H4 (cell line): ENCODE measurements at regions not wholly inside any gene's neighbourhood (a gene's known extent, or its start where the extent isn't known, plus 50 kb on each side); places are given as distances from the start of the nearest gene placed in this dataset.

Experiments
- DNase-seq: peaks from one replicate; pipeline ENCODE4 v3.0.0-alpha.2; 2015; ENCODE audit warnings: low spot score

DNA sequence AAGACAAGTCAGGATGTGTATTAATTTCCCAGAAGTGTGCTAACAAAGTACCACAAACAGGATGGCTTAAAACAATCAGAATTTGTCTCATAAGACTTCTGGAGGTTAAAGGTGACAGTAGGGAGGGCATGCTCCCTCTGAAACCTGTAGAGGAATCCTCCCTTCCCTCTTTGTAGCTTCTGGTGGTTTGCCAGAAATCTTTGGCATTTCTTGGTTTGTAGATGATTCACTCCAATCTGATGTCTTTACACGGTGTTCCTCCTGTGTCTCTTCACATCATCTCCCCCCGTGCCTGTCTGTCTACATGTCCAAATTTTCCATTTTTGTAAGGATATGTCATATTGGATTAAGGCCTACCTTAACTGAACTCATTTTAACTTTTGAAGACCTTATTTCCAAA is 471.5 kb downstream of the ZNF608 start:
- no peak for DNase-seq

DNA sequence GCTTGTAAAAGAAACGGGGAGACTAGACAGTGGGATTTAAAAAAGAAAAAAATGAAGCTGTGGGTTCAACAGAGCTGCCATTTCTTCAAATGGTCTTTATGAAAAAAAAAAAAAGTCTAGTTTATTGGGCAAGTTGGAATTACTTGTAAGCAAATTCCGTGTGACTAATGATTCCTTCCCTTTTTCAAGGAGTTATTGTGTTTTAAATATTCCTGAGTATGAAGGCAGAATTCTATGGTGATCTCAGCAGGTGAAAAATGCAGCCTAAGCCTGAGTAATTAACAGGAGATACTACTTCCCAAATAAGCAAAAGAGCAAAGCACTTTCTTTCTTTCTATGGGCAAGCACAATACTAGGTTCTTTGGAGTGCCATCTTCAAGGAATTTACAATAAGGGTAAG is 481.9 kb downstream of the ZNF608 start:
- DNase-seq = no peak

DNA sequence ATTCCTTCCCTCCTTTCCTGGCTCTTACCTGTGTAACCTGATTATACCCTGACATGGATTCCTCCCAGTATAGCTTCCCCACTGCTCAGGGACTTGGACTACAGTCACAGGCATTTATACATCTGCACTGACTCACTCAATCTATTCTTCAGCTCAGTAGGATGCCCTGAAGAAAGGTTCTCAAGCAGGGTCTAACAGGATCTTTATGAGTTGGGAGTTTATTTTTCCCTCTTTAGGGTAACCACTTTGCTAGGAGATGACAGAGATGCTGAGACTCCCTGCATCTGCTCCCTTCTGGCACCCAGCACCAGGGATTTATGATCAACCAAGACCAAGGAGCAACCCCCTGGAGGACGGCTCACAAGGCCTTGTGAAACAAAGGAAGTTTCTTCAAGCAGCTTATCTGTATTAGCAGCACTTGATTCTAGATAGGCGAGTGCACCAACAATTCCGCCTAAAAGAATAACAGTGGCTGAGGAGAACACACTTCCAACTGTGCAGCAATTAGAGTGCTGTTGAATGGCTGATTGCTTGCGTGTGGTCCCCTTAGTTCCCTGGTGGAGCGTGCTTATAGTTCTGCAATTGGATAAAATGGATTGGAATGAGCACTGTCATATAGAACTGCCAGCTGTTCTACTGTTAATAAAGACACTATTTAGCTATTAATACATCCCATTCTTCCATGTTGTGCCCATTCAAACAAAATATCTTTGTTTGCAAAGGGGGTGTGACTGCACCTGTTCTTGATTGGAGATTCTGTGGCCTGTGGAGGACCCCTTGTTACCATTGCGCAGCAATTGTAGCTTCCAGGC is 482.6 kb downstream of the ZNF608 start:
- DNase-seq = no peak

DNA sequence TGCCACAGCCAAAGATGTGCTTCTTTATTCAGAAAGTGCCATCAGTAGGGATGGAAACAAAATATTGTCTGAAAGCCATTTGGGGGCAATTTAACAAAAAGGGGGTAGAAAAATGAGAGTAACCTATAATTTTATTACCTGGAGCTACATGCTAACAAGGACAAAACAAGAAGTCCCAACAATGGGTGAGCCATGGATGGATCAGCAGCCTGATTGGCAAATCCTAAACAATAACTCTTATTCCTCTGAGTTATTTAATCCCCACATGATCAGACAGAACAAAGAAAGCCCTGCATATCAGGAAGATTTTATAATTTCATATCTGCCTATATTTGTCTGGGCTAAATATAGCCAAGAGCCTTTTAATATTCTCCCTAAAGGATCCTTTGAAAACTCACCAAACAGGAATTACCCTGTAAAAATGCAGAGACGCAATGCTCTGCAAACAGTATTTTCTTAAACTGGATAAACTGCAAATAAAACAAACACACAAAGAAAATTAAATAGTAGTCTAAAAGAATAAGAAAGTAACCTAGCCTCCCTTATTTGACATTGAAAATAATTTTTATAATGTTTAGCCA is 483.4 kb downstream of the ZNF608 start:
- no peak for DNase-seq

DNA sequence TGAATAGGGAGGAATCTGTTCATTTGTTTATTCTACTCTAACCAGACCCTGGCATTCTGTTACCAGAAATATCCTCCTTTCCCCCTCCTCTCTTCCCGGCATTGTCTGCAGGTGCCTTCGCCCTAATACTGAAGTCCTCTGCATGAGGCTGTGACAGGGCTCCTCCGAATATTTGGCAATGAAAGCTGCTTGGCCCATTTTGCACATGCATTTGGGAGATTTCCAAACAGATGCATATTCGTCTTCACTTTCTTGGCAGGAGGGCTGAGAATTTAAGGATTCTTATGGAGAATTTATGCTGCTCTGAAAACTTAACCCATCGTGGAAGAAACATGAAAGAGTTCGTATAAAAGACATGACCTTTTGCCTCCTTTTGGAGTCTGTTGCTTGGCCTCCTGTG is 484.0 kb downstream of the ZNF608 start:
- DNase-seq = no peak

DNA sequence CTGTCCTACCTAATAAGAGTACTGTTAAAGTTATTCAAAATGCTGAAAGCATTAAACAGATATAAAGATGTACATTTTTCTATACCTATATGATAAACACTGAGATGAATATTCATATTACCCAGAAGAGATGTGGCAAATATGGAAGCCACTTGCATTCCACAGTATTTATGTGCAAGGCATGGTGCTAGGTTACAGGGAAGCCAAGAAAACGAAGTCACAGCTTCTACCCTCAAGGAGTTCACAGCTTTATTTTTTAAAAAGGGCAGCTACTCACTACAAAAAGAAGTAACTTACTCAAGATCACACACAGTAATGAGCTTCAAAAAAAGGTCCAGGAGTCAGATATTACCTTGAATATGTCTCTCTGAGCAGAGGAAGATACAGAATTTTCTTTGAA is 484.6 kb downstream of the ZNF608 start:
- no peak for DNase-seq

DNA sequence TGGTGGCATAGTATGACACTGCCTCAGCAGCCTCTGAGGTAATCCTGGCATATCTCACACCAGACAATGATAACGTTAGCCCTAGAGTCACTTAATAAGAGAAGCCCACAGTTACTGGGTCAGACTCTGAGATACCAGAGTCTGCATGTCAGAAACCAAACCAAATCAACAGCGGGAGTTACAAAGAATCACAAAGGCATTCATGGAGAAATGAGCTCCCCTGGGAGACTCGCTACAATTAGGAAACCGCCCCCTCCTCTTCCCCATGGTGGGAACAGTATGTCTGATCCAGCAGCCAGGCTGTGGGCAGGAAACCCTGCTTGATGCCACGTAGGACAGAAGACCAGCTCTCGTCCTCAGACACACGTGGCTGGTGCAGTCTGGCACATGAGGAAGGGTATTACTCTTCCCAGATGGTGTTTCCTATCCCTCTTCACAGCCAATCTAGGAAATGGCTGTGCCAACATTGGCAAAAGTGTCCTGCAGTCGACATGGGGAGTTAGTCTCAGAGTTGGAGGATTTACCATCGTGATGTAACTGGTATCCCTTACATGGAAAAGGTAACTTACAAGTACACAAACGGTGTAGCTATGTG is 485.4 kb downstream of the ZNF608 start:
- no peak for DNase-seq

DNA sequence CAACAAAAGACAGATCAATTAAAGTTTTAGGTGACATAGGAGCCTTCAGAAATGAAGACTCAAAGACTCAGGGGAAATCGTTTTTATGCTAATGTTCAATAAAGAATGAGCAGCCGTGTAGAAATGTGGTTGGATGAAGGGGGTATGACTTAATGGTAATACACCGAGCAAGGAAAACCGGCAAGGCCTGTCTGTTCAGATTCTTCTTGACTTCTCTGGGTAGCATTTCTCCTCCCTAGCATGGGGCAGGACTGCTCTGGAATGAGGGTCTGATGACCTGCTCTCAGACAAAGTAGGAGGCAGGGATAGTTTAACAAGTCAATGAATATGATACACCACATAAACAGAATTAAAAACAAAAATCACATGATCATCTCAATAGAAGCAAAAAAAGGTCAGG is 487.4 kb downstream of the ZNF608 start:
- DNase-seq = no peak

DNA sequence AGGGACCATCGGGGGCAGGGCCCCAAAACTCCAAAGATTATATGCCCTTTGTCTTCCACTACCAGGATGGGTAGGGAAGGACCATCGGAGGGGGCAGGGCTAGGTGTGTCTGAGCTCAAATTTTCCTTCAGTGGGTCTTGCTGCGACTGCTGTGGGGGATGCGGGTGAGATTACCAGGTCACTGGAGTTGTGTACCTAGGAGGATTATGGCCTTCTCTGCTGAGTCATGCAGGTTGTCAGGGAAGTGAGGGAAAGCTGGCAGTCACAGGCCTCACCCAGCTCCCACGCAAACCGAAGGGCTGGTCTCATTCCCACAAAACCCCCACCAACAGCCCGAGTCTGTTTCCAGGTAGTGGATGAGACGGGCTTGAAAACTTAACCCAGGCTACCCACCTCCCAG is 489.4 kb downstream of the ZNF608 start:
- no peak for DNase-seq

DNA sequence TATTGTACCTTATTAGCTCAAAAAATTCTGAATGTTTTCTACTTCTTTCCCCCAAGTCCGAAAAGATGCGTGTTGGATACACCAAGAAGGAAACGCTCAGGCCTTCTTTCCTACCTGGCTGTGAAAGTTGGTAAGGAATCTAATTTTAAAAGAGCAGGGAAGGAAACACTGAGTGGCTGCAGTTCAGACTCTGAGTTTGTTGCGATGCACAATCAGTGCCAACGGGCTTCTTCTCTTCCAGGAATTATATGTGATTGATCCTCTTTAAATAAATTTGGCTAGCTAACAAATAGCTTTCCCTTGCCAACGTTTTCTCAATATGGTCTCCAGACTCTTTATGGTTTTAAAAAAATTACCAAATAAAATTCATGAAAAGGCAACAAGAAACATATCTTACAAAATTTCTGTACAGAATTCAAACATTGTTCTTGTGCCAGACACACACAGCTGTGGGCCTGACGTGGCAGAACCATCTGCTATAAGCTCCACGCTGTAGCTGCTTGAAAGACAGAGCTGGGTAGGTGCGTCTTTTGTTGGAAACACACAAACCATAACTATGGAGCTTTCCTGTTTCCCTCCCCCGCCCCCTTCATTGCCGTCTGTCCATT is 493.1 kb downstream of the ZNF608 start:
- DNase-seq = no peak

DNA sequence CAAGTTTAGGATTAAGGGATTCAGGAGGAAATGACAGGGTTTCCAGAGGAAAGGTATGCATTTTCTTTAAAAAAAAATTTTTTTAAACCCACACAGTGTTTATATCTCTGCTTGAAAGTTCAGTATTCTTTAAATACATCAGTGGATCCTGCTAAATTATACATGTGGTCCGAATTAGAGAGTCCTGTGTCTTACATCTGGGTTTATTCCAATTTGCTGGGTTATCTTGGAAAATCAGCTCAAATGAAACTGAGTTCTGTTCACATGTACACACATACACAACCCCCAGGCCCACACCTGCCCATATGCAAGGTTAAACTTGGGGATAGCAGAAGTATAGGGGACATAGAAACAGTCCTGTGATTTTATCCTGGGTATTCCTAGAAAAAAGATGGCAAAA is 493.7 kb downstream of the ZNF608 start:
- DNase-seq = no peak

DNA sequence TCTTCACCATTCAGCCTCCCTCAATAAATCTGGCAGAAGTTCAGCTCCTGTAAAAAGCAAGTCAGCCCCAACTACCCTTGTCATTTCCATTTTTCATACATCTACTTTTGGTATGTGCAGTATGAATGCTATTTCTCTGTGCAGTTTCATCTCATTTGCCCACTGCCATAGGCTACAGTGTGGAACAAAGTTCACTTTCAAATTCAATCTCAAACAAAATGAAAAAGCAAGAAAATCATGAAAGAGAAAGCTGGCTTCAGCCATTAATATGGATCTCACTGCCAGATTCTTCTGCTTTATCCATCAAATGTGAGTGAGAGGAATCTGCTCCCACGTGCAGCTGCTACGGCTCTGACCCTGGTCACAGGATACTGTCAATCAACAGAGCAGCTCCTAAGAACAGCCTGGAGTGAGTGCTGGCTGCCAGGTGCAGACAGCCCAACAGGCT is 494.2 kb downstream of the ZNF608 start:
- DNase-seq = no peak

DNA sequence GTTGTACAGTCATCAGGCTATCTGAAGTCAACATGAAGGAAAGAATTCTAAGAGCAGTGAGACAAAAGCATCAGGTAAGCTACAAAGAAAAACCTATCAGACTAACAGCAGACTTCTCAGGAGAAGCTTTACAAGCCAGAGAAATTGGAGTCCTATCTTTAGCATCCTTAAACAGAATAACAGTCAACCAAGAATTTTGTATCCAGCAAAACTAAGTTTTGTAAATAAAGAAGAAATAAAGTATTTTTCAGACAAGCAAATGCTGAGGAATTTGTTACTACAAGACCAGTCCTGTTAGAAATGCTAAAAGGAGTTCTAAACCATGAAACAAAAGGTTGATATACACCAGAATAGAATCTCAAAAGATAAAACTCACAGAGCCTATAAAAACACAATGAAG is 501.2 kb downstream of the ZNF608 start:
- no peak for DNase-seq

DNA sequence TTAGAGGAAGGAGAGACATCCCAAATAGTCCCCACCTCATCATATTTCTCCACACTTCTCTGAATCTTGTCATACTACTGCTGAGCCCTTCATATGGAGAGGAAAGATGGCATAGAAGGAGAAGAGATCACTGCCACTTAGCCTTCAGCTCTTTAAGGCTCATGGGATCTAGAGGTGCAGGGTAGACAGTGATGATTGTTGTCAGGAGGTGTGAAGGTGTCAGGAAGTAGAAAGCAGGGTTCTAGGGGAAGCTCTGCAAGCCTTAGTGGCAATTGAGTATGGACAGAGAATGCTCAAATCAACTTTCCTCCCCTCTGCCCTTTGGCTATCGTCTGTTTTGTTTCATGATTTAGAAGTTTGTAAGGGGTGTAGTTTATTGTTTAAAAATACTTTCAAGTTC is 505.7 kb downstream of the ZNF608 start:
- DNase-seq = no peak

DNA sequence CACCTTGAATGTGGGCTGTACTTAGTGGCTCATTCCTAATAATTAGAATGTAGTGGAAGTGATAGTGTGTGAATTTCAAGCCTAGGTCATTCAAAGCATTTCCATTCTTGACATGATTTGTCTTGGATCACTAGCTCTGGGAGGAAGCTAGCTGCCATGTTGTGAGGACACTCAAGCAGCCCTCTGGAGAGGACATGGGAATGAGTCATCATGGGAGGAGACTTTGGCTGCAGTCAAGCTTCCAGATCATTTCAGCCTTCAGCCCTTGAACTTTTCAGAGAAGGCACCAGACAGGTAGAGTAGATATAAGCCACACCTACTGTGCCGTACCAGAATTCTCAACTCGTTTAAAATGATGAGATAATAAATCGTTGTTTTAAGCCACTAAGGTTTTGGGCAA is 506.9 kb downstream of the ZNF608 start:
- no peak for DNase-seq

DNA sequence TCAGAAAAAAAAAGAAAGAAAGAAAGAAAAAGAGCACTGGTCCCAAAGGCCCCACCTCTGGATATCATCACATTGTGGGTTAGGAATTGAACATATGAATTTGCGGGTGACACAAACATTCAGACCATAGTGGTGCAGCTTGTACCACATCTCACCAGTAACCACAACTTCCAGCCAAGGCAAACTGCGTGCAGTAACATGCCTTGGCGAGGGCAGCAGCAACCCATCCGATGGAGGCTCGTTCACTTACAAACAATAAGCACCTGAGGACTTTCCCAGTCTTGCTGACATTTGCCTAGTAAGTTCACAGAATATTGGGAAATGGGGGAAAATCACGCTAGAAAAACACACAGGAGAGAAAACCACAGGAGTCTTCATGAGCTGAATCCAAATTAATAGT is 508.1 kb downstream of the ZNF608 start:
- DNase-seq = no peak

DNA sequence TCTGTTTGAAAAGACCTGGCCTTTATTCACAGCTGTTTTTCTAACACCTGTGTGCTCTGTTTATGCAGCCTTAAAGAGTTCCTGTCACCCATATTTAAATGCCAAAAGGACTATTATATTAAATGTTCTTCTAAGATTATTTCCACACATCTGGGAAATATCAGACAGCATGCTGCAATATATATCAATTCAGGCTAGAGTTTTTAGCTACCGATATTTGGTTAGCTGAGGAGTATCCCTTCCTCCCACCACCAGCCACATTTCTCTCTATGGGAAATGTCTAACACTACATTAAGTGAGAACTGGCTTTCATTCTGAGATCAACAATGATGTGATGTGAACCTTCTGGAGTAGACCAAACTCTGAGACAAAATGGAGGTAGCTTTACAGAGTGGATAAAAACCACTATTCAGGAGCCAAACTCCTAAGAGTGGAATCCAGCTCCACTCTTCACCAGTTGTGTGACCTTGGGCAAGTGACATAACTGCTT is 509.2 kb downstream of the ZNF608 start:
- DNase-seq = no peak

DNA sequence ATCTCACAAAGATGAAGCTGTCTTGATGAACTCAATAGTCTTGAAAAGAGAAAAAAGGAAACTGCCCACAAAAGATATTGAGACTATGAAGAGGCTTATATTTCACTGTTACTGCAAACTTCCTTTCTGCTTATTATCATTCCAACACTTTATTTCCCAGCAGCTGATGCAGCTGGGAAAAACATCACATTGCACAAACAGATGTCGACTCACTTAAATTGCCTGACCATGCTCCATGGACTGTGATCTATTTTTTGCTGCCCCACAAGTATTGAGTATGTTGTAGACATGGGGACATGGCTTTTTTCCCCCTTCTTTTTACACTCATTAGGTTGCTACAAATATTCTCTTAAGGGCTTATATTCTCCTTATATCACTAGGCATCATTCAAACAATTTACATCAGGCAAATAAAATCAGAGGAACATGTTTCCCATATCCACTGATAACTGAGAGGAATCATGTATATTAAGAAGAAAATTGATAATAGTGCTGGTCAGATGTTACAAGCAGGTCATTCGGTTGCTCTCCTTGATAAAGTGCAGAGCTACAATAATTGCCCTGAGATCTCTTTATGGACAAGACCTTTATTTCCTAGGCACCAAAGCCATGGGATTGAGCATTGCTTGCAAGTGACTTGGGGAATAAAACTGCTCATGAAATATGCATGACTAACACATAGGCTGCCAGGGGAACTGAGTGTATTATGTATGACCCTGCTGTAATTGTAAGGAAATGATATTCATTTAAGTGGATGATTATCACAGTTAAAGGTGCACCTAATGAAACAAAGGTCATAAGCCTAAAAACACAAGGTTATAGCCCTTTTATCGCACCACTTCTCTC is 509.9 kb downstream of the ZNF608 start:
- no peak for DNase-seq

DNA sequence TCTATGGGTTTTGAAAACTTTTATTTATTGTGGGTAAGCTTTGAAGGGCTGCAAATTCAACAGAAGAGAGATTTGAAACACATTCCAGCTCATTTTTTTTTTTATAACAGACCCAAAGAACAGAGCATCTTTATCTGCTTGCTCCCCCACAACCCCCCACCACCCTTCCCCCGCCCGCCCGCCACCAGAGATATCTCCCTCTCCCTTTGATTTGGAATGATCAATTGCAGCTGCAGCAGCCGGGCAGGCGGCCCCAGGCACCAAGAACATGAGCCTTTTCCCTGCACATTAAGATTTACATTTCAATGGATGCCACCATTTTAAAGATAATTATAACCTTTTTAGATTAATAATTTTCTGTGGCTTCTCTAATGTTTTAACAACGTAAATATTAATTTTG is 510.9 kb downstream of the ZNF608 start:
- DNase-seq = no peak

DNA sequence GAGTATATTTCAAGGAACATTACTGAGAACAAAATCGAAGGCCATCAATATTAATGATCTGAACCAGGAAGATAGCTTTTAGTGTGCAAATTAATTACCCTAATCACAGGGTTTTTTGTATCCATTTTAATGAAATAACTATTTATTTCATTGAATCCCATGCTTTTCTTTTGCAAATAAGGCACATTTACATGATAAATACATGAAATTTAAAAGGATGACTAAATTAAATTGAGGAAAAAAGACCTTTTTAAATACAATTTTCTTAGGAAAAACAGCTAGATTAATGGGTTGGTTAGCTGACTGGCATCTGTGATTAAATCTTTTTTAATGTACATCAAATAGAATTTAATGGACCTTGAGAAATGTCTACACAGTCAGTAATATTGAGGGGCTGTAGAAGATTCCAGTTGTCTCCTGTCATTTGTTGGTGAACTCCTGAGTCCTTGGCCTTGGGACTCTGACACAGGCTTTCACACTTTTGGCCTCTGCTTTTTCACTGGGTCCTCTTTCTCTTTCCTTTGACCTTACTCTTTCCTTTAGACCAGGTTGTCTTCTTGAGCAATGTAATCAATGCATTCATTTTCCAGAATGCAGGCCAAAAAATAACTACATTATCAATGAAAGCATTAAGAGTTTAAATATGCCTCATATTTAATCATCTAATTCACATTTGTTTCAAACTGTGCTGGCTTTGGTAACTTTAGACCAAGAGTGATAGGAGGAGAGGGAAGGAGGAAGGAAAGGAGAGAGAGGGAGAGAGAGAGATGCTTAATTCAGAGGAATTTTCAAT is 511.5 kb downstream of the ZNF608 start:
- no peak for DNase-seq
